Ishikawa (cell line): ENCODE measurements at regions not wholly inside any gene's neighbourhood (a gene's known extent, or its start where the extent isn't known, plus 50 kb on each side); places are given as distances from the start of the nearest gene placed in this dataset.

ENCODE experiments used
- CEBPB ChIP-seq: IDR thresholded peaks from 2 replicates; pipeline ENCODE4 v1.6.1; 2012
- CREB1 ChIP-seq: IDR thresholded peaks from 2 replicates; pipeline ENCODE4 v1.6.1; 2012; ENCODE audit warnings: low read depth
- EGR1 ChIP-seq: IDR thresholded peaks from 2 replicates; pipeline ENCODE4 v1.6.1; 2012
- EP300 ChIP-seq: IDR thresholded peaks from 2 replicates; pipeline ENCODE4 v1.6.1; 2012; ENCODE audit warnings: borderline replicate concordance
- FOXM1 ChIP-seq: IDR thresholded peaks from 2 replicates; pipeline ENCODE4 v1.6.1; 2012; ENCODE audit warnings: low read depth, borderline replicate concordance
- NFIC ChIP-seq: IDR thresholded peaks from 2 replicates; pipeline ENCODE4 v1.6.1; 2012
- RAD21 ChIP-seq: IDR thresholded peaks from 2 replicates; pipeline ENCODE4 v1.6.1; 2012; ENCODE audit warnings: low read depth
- TAF1 ChIP-seq: IDR thresholded peaks from 2 replicates; pipeline ENCODE4 v1.6.1; 2012; ENCODE audit warnings: low read depth, mild to moderate bottlenecking
- TCF12 ChIP-seq: IDR thresholded peaks from 2 replicates; pipeline ENCODE4 v1.6.1; 2012; ENCODE audit warnings: low read depth
- TEAD4 ChIP-seq: IDR thresholded peaks from 2 replicates; pipeline ENCODE4 v1.6.1; 2012
- YY1 ChIP-seq: IDR thresholded peaks from 2 replicates; pipeline ENCODE4 v1.6.1; 2012; ENCODE audit warnings: low read depth
- ZBTB7A ChIP-seq: IDR thresholded peaks from 2 replicates; pipeline ENCODE4 v1.6.1; 2012; ENCODE audit warnings: low read depth
- TF ChIP-seq, protein P1 (sequence below): IDR thresholded peaks from 2 replicates; pipeline ENCODE4 v1.6.1; 2012; ENCODE audit warnings: low read depth, mild to moderate bottlenecking
- TF ChIP-seq, protein P2 (sequence below): IDR thresholded peaks from 2 replicates; pipeline ENCODE4 v1.6.1; 2012
- TF ChIP-seq, protein P3 (sequence below): IDR thresholded peaks from 2 replicates; pipeline ENCODE4 v1.6.1; 2012

DNA sequence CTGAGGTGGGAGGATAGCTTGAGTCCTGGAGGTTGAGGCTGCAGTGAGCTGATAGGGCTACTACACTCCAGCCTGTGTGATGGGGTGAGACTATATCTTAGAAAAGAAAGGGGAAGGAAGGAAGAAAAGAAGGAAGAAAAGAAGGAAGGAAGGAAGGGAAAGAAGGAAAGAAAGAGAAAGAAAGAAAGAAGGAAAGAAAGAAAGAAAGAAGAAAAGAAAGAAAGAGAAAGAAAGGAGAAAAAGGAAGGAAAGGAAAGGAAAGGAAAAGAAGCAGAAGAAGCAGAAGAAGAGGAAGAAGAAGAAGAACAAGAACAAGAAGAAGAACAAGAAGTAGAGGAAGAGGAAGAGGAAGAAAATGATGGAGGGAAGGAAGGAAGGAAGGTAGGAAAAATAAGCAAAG is 1130.2 kb upstream of the MAP3K7 start:
- TF ChIP-seq ZBTB7A, result no peak
- no peak for TF ChIP-seq EGR1
- TF ChIP-seq FOXM1, result no peak
- no peak for TF ChIP-seq YY1
- no peak for TF ChIP-seq EP300

DNA sequence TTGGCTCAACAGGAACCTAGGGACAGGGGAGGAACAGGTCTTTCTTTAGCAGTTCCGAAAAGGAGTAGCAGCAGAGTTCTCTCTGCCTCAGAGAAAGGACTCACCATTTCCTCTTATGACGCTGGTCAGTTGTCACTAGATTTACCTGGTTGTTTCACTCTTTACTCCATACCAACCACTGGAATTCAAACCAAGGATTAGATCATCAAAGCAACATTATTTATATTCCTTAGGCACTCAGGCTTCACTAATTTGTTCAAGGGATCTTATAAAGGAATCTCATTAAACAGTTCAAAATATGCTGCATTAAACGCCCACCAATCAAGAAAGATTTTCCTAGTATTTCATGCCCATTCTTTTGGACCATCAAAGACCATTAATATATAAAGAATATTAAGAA is 1129.5 kb upstream of the MAP3K7 start:
- TF ChIP-seq EP300 (no peak), CEBPB (no peak), CREB1 (no peak), EGR1 (no peak), YY1 (no peak), FOXM1 (no peak), RAD21 (no peak), TAF1 (no peak), ZBTB7A (no peak), NFIC (no peak)
- TF ChIP-seq, protein P1, sequence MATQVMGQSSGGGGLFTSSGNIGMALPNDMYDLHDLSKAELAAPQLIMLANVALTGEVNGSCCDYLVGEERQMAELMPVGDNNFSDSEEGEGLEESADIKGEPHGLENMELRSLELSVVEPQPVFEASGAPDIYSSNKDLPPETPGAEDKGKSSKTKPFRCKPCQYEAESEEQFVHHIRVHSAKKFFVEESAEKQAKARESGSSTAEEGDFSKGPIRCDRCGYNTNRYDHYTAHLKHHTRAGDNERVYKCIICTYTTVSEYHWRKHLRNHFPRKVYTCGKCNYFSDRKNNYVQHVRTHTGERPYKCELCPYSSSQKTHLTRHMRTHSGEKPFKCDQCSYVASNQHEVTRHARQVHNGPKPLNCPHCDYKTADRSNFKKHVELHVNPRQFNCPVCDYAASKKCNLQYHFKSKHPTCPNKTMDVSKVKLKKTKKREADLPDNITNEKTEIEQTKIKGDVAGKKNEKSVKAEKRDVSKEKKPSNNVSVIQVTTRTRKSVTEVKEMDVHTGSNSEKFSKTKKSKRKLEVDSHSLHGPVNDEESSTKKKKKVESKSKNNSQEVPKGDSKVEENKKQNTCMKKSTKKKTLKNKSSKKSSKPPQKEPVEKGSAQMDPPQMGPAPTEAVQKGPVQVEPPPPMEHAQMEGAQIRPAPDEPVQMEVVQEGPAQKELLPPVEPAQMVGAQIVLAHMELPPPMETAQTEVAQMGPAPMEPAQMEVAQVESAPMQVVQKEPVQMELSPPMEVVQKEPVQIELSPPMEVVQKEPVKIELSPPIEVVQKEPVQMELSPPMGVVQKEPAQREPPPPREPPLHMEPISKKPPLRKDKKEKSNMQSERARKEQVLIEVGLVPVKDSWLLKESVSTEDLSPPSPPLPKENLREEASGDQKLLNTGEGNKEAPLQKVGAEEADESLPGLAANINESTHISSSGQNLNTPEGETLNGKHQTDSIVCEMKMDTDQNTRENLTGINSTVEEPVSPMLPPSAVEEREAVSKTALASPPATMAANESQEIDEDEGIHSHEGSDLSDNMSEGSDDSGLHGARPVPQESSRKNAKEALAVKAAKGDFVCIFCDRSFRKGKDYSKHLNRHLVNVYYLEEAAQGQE, result no peak

DNA sequence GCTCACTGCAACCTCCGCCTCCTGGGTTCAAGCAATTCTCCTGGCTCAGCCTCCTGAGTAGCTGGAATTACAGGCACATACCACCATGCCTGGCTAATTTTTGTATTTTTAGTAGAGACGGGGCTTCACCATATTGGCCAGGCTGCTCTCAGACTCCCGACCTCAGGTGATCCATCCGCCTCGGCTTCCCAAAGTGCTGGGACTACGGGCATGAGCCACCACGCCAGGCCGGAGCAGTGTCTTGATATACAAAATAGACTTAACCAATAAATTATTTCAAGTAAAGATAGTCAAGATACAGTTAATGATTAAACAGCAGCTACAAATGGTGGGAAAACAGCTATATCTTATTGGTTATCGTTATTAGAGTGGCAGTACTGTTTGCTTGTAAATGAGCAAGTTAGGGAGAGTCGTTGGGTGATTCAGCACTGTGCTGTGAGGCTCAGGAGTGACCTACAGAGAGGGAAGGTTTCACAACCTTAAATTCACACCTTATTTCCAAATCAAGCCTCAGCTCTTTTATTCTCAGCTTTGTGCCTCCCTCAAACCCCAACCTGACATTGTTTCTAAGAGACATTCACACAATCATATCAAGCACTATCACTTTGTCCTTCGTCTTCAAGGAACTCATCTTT is 1128.4 kb upstream of the MAP3K7 start:
- TF ChIP-seq ZBTB7A (no peak), FOXM1 (no peak)

DNA sequence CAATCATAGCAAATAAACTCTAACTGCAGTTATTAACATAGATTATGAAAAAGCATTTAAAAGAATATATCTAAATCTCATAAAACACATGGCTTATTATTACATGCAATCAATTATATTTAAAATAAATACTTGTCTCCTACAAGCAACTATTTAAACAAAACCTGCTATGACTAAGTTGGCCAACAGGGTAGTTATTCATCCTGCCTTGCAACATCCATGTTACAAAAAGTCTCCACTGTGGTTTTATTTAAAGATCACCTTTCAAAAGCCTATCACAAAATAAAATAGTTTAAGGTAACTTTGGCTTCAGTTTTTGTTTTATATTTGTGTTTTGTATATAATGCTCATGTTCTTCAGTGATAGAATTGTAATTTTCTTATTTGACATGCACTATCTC is 1127.0 kb upstream of the MAP3K7 start:
- TF ChIP-seq YY1 (no peak), FOXM1 (no peak), EP300 (no peak), ZBTB7A (no peak), CEBPB (no peak), EGR1 (no peak), NFIC (no peak), TAF1 (no peak), TEAD4 (no peak), RAD21 (no peak), TCF12 (no peak), CREB1 (no peak)
- TF ChIP-seq, protein P2, sequence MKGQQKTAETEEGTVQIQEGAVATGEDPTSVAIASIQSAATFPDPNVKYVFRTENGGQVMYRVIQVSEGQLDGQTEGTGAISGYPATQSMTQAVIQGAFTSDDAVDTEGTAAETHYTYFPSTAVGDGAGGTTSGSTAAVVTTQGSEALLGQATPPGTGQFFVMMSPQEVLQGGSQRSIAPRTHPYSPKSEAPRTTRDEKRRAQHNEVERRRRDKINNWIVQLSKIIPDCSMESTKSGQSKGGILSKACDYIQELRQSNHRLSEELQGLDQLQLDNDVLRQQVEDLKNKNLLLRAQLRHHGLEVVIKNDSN, result no peak
- TF ChIP-seq, protein P3, sequence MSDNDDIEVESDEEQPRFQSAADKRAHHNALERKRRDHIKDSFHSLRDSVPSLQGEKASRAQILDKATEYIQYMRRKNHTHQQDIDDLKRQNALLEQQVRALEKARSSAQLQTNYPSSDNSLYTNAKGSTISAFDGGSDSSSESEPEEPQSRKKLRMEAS, result no peak
- TF ChIP-seq, protein P1, result no peak

DNA sequence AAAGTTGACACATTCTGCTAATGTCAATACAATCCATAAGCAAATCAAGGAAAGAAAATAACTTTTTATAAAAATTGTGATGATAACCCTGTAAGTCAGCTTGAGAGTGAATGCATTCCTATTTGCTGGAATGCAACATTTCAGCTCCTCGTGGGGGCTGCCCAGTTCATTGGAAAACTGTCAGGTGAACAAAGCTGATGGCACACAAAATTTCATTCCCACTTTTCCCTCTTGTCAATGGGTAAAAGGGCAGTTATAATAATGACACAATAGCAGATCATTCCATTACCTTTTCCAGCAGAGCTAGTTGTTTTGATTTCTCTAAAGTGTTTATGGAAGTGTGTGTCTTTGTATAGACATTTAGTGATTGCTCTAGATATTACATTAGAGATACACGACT is 1124.6 kb upstream of the MAP3K7 start:
- TF ChIP-seq TCF12, result no peak
- TF ChIP-seq EGR1, result no peak
- TF ChIP-seq, protein P1, result no peak
- TF ChIP-seq, protein P2, result no peak
